GM21723 (cell line): ENCODE measurements at regions not wholly inside any gene's neighbourhood (a gene's known extent, or its start where the extent isn't known, plus 50 kb on each side); places are given as distances from the start of the nearest gene placed in this dataset.
"Not testable (repeated sequence)": the region's sequence is repeated elsewhere in the genome, so short reads cannot be mapped to it uniquely, and the experiment has no call there.

Experiments used
- ATAC-seq: cut with Tn5 transposase; IDR thresholded peaks from one replicate; pipeline ENCODE4 v1.9.1; 2021; ENCODE audit warnings: mild to moderate bottlenecking, moderate library complexity; ENCODE audit not compliant: unreplicated experiment

- peak; percentile 99 for ATAC-seq
These were observed 134.4 kb upstream of the FAM3C start for GRCh38 chr7:121530227-121531174.

DNA sequence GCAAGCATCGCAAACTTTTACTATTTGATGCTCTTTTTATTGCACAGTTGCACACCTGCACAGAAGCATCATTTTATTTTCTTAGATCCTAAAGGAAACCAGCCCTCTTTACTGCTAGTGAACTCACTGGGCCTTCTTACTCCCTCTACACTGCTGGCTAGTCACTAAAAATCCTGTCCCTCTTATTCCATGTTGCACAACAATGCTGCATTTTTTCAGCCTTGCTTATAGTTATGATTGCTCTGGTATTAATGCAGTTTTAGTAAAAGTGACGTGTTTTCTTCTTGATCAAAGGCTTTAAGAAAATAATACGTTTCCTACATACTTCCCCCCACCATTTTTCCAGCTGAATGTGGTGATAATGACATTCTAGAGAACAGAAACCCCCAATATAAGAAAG is 132.9 kb upstream of the FAM3C start:
- no peak for ATAC-seq

DNA sequence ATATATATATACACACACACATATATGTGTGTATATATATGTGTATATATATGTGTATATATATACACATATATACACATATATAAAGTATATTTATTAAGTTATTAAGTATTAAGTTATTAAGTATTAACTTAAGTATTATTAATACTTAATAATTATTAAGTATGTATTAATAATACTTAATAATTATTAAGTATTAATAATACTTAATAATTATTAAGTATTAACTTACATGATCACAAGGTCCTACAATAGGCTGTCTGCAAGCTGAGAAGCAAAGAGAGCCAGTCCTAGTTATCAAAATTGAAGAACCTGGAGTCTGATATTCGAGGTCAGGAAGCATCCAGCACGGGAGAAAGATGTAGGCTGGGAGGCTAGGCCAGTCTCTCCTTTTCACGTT is 130.1 kb upstream of the FAM3C start:
- ATAC-seq = not testable (repeated sequence)

DNA sequence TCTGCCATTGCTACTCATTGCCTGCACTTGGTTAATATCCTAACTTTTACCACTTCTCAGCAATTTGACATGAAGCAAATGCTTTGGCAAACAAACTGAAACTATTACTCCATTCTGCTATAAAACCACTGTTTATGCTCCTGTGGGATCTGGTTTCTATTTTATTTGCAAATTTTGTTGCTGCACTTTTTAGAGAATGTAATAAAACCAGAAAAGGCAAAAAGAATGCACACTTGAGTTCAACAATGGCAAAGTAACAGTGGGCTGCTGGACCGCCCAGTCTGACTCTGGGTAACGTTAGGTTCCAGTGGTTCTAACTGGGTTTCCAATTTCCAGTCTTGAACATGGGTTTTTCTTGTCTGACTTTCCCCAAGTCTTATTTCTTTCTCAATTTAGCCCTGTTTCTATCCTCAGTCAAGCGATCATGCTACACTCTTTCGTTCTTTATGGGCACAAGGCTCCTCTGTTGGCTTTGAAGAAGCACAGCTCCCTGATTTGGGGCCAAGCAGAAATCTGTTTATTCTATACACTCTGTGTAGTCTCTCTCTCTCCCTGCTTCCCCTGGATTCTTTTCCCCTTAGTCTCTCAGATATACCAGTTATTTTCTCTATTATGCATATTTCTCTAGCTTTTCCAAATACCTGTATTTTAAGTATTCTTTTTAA is 129.2 kb upstream of the FAM3C start:
- ATAC-seq = no peak

- no peak for ATAC-seq
These were observed 125.7 kb upstream of the FAM3C start for GRCh38 chr7:121521711-121522400.

DNA sequence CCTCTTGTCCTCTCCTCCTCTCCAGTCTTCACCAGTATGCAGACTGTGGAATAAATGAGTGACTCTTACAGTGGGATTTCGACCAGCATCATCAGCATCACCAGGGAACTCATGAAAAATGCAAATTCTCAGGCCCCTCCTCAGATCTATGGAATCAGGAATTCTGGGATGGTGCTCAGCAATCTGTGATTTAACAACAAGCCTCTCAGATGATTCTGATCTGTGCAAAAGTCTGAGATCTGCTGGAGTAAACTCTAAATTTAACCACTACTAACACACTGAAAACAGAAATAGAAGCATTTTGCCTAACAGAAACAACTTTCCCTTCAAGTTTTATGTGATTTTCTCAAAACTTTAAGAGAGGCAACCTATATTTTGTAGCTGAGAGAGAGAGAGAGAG is 124.8 kb upstream of the FAM3C start:
- ATAC-seq = no peak

GRCh38 chr7:121519548-121520521 is 123.7 kb upstream of the FAM3C start:
- ATAC-seq = peak; percentile 83

GRCh38 chr7:121517591-121517990 is 121.5 kb upstream of the FAM3C start:
- ATAC-seq = no peak

- ATAC-seq = no peak
These were observed 120.7 kb upstream of the FAM3C start for GRCh38 chr7:121516821-121517220.

- no peak for ATAC-seq
These were observed 119.7 kb upstream of the FAM3C start for GRCh38 chr7:121515630-121516401.

DNA sequence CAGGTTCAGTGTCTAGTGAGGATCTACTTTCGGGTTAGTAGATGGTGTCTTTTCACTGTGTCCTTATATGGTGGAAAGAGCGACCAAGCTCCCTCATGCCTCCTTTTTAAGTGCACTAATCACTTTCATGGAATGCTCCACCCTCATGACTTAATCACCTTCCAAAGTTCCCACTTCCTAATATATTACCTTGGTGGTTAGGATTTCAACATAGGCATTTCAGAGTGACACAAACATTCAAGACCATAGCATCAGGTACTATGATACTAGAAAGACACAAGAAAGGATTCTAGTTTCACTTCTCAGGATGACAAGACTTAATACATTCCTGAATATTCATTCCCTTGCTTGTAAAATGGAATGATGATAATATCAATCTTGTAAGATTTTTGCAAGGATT is 119.1 kb upstream of the FAM3C start:
- ATAC-seq = no peak

GRCh38 chr7:121513105-121513504 is 117.0 kb upstream of the FAM3C start:
- no peak for ATAC-seq

DNA sequence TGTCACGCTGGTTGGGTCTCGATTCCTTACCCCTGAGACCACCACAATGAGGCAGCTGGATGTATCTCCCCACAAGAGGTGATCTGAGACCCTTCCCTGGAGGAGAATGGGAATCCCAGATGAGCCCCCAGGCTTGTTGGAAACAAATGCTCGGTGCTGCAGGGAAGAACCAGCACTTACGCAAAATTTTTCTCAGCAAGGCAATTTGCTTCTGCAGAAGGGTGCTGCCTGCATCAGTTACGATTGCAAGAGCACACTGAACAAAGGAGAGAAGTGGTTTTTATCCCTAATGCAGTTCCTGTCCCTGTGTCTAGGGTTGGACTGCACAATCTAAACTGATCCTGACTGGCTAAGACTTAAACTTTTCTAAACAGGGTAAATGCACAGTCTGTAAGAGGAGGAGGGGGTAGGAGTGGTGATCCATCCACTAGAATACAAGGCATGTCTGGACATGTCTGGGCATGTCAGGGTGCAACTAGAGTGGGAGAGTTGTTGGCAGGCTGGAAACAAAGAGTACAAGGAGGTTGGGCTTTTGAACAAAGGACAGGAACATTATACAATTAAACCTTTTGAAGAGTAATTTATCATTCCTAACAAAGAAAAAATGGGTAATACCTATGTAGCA is 114.9 kb upstream of the FAM3C start:
- no peak for ATAC-seq

DNA sequence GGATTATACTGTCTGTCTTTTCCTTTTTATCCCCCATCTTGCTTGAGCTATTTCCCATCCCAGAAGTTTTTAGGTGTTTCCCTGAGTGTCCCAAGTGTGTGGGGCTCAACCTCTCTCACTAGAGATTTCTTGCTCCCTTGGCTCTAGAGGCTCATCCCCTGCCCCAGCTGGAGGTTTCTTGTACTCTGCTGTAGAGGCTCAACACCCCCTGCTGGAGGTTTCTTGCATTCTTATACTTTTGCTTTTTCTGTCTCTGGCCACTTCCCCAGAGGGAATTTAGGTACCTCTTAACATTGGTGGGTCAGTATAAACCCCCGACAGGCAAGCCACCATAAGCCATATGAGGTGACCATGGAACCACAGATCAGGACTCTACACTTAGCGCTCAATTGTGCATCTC is 114.2 kb upstream of the FAM3C start:
- ATAC-seq = no peak

DNA sequence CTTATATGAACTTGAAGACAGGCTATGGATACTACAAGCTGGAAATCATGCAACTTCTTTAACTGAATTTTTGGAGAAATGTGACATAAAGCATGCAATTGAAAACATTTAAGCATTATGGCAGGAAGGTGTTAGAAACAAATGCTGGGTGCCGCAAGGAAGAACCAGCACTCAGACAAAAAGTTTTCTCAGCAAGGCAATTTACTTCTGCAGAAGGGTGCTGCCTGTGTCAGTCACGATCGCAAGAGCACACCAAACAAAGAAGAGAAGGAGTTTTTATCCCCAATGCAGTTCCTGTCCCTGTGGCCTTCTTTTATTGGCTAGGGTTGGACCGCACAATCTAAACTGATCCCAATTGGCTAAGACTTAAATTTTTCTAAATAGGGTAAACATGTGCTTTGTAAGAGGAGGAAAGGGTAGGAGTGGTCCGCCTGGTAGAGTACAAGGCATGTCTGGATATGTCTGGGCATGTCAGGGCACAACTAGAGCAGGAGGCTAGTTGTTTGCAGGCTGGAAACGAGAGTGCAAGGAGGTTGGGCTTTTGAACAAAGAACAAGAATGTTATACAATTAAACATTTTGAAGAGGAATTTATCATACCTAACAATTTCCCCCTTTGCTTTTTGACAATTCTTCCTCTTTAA is 109.6 kb upstream of the FAM3C start:
- no peak for ATAC-seq

DNA sequence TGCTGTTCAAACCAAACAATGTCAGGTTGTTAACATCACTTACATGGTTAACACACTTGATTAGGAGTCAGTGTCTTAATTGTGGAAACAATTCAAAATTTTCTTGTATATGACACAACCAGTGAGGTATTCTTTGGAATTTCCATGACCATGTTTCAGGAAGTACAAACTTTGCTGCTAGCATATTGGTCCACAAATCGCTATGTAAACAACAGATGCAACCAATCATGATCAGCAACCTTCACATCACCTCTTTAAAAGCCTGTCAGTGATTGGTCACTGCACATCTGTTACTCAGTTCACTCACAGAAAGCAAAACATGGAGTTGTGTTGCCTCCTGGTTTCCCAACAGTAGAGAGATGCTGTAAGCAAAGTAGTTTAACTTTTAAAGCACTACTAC is 108.9 kb upstream of the FAM3C start:
- ATAC-seq = no peak

GRCh38 chr7:121504482-121504881 is 108.4 kb upstream of the FAM3C start:
- ATAC-seq = no peak

- no peak for ATAC-seq
These were observed 107.6 kb upstream of the FAM3C start for GRCh38 chr7:121503730-121504129.

- no peak for ATAC-seq
These were observed 106.9 kb upstream of the FAM3C start for GRCh38 chr7:121503039-121503438.
